Stimulated activated CD8-positive, alpha-beta memory T cell treated with anti-CD3 and anti-CD28 coated beads, Interleukin-12 subunit alpha, Interleukin-12 subunit beta, amount 100 ng/mL, for 4 hours (primary cell): ENCODE measurements at regions not wholly inside any gene's neighbourhood (a gene's known extent, or its start where the extent isn't known, plus 50 kb on each side); places are given as distances from the start of the nearest gene placed in this dataset.

Source experiments
- DNase-seq: peaks from one replicate; pipeline ENCODE4 v3.0.0-alpha.2; 2020; ENCODE audit warnings: low read depth

- DNase-seq, result no peak
These were observed 231.3 kb upstream of the CELF2 start for GRCh38 chr10:10786109-10787090.

GRCh38 chr10:10787586-10787985 lies 230.1 kb upstream of the CELF2 start:
- no peak for DNase-seq

- DNase-seq, result no peak
These were observed 228.9 kb upstream of the CELF2 start for GRCh38 chr10:10788761-10789160.

- DNase-seq, result no peak
These were observed 225.8 kb upstream of the CELF2 start for GRCh38 chr10:10791869-10792268.

GRCh38 chr10:10792681-10793080 lies 225.0 kb upstream of the CELF2 start:
- no peak for DNase-seq

GRCh38 chr10:10794046-10794445 lies 223.6 kb upstream of the CELF2 start:
- no peak for DNase-seq

GRCh38 chr10:10794791-10795191 lies 222.9 kb upstream of the CELF2 start:
- no peak for DNase-seq

GRCh38 chr10:10796061-10796773 lies 221.5 kb upstream of the CELF2 start:
- DNase-seq, result no peak

GRCh38 chr10:10796774-10797415 lies 220.8 kb upstream of the CELF2 start:
- DNase-seq, result no peak

GRCh38 chr10:10797513-10797912 lies 220.2 kb upstream of the CELF2 start:
- DNase-seq, result no peak

- DNase-seq, result no peak
These were observed 219.4 kb upstream of the CELF2 start for GRCh38 chr10:10798102-10798863.

GRCh38 chr10:10798864-10799192 lies 218.8 kb upstream of the CELF2 start:
- no peak for DNase-seq

GRCh38 chr10:10800961-10801360 lies 216.7 kb upstream of the CELF2 start:
- DNase-seq, result no peak

- no peak for DNase-seq
These were observed 214.4 kb upstream of the CELF2 start for GRCh38 chr10:10803278-10803677.

GRCh38 chr10:10804061-10804460 lies 213.6 kb upstream of the CELF2 start:
- no peak for DNase-seq

- no peak for DNase-seq
These were observed 212.5 kb upstream of the CELF2 start for GRCh38 chr10:10804998-10805740.

GRCh38 chr10:10807106-10807505 lies 210.6 kb upstream of the CELF2 start:
- no peak for DNase-seq

- DNase-seq, result no peak
These were observed 206.1 kb upstream of the CELF2 start for GRCh38 chr10:10811562-10811961.

- no peak for DNase-seq
These were observed 204.0 kb upstream of the CELF2 start for GRCh38 chr10:10813656-10814055.

- no peak for DNase-seq
These were observed 203.6 kb upstream of the CELF2 start for GRCh38 chr10:10814069-10814468.

GRCh38 chr10:10816447-10816846 lies 201.2 kb upstream of the CELF2 start:
- no peak for DNase-seq
